ENCODE measurements at regions not wholly inside any gene's neighbourhood (a gene's known extent, or its start where the extent isn't known, plus 50 kb on each side); places are given as distances from the start of the nearest gene placed in this dataset.

DNA sequence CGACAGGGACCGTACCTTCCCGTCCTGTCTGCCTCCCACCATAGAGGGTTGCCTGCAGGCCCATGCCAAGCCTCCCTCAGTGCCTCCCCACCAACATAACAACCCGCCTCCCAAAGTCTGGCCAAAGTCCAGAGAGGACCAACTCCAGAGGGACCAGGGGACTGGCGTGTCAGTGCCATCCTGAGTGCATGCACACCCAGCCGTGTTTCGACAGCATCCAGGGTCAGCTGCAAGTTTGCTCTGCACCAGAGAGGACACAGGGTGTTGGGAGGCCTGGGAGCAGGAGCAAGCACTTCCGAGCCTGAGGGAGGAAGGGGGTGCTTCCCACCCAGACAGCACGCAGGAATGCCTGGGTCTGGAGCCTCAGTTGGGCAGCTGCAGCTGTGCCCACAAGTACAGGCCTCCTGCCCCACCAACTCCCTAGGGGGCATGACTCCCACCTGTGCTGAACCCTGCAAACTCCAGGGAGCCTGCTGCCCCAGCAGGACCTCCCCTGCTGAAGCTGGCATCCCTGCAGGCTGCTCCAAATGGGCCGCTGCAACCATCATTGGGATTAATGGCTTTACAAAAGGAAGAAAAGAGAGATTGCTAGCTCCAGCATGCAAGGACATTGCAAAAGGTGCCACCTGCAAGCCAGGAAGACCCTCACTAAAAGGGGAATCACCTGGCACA, 618.1 kb upstream of the FSHR start:
- TF ChIP-seq CTCF (conservative IDR thresholded peaks at IDR 0.05; ENCODE audit: low read depth in 2 of 2), result no peak
- TF ChIP-seq POLR2AphosphoS5 (IDR thresholded peaks at IDR 0.05; ENCODE audit: low read depth), result no peak
- TF ChIP-seq EZH2 (IDR thresholded peaks at IDR 0.05; ENCODE audit: low read depth, unreplicated experiment), result no peak
- TF ChIP-seq ETS1 (IDR thresholded peaks at IDR 0.05), result no peak
- TF ChIP-seq, protein P1, sequence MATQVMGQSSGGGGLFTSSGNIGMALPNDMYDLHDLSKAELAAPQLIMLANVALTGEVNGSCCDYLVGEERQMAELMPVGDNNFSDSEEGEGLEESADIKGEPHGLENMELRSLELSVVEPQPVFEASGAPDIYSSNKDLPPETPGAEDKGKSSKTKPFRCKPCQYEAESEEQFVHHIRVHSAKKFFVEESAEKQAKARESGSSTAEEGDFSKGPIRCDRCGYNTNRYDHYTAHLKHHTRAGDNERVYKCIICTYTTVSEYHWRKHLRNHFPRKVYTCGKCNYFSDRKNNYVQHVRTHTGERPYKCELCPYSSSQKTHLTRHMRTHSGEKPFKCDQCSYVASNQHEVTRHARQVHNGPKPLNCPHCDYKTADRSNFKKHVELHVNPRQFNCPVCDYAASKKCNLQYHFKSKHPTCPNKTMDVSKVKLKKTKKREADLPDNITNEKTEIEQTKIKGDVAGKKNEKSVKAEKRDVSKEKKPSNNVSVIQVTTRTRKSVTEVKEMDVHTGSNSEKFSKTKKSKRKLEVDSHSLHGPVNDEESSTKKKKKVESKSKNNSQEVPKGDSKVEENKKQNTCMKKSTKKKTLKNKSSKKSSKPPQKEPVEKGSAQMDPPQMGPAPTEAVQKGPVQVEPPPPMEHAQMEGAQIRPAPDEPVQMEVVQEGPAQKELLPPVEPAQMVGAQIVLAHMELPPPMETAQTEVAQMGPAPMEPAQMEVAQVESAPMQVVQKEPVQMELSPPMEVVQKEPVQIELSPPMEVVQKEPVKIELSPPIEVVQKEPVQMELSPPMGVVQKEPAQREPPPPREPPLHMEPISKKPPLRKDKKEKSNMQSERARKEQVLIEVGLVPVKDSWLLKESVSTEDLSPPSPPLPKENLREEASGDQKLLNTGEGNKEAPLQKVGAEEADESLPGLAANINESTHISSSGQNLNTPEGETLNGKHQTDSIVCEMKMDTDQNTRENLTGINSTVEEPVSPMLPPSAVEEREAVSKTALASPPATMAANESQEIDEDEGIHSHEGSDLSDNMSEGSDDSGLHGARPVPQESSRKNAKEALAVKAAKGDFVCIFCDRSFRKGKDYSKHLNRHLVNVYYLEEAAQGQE (IDR thresholded peaks at IDR 0.05; ENCODE audit: unreplicated experiment), result no peak
- TF ChIP-seq EZH2phosphoT487 (IDR thresholded peaks at IDR 0.05; ENCODE audit: unreplicated experiment), result no peak

Measured in GM23338 (cell line).